IPS DF 6.9 (cell line): ENCODE measurements at regions not wholly inside any gene's neighbourhood (a gene's known extent, or its start where the extent isn't known, plus 50 kb on each side); places are given as distances from the start of the nearest gene placed in this dataset.

ENCODE experiments used
- DNase-seq: peaks from one replicate; pipeline ENCODE4 v3.0.0-alpha.2; 2013; ENCODE audit warnings: low read depth, low spot score
- H3K27ac ChIP-seq: one replicate; pipeline ENCODE4 v1.5.1; 2013; ENCODE audit warnings: low read length, control low read depth
- H3K27me3 ChIP-seq: 2 replicates; pipeline ENCODE4 v1.6.1; 2013; ENCODE audit warnings: mild to moderate bottlenecking, low read length; ENCODE audit not compliant: control insufficient read depth, insufficient read depth
- H3K36me3 ChIP-seq: 2 replicates; pipeline ENCODE4 v1.6.1; 2013; ENCODE audit warnings: low read length; ENCODE audit not compliant: control insufficient read depth, insufficient read depth
- H3K4me1 ChIP-seq: 2 replicates; pipeline ENCODE4 v1.6.1; 2013; ENCODE audit warnings: low read length; ENCODE audit not compliant: control insufficient read depth, insufficient read depth
- H3K4me3 ChIP-seq: 2 replicates; pipeline ENCODE4 v1.5.1; 2013; ENCODE audit warnings: mild to moderate bottlenecking, low read length
- H3K9me3 ChIP-seq: 2 replicates; pipeline ENCODE4 v1.6.1; 2013; ENCODE audit warnings: low read length, inconsistent platforms; ENCODE audit not compliant: control insufficient read depth, insufficient read depth
- WGBS: extraction: QIAGEN DNeasy Blood & Tissue Kit; methylation state at CpG from one replicate; pipeline ENCODE4 v1.1.7; 2013; ENCODE audit warnings: mixed read lengths, missing lambda C conversion rate; ENCODE audit not compliant: insufficient read length, insufficient coverage; 5-methylcytosine and 5-hydroxymethylcytosine counted together

DNA sequence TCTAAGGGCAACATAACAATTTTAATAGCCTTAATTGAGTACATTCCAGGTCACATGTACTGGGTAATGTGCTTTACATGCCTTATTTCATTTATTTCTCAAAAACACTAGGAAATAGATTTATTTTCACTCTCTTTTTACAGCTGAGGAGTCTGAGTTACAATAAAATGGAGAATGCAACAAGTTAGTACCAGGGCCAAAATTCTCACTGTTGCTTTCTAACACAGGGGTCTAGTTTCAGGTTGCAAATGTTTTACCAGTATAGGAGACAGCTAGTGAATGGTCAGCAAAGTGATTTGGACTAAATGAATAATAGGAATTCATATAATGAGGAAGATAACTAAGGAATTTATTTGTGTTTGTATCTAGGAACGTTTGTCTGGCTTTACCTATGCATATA, 137.3 kb downstream of the RASSF9 start:
- Histone ChIP-seq H3K36me3 (no peaks in the 10 kb centered on the region), H3K27ac (no peak overlapping the region), H3K27me3 (no peaks in the 10 kb centered on the region), H3K4me1 (no peaks in the 10 kb centered on the region), H3K9me3 (no peaks in the 10 kb centered on the region), H3K4me3 (no peak overlapping the region)
- WGBS = no CpG with 5 or more reads among the region's 1 CpG
- no peak for DNase-seq

DNA sequence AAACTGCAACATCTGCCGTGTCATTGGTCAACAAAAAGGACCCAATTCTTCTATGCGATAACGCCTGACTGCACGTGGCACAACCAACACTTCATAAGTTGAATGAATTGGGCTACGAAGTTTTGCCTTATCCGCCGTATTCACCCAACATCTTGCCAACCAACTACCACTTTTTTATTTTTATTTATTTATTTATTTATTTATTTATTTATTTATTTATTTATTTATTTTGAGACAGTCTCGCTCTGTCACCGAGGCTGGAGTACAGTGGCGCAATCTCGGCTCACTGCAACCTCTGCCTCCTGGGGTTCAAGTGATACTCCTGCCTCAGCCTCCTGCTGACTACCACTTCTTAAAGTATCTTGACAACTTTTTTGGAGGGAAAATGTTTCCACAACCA, 127.4 kb downstream of the RASSF9 start:
- Histone ChIP-seq H3K27me3 (no peaks in the 10 kb centered on the region), H3K9me3 (no peaks in the 10 kb centered on the region), H3K4me3 (no peak overlapping the region), H3K27ac (no peak overlapping the region), H3K4me1 (no peaks in the 10 kb centered on the region), H3K36me3 (no peaks in the 10 kb centered on the region)
- DNase-seq = no peak
- WGBS = no CpG with 5 or more reads among the region's 11 CpGs

DNA sequence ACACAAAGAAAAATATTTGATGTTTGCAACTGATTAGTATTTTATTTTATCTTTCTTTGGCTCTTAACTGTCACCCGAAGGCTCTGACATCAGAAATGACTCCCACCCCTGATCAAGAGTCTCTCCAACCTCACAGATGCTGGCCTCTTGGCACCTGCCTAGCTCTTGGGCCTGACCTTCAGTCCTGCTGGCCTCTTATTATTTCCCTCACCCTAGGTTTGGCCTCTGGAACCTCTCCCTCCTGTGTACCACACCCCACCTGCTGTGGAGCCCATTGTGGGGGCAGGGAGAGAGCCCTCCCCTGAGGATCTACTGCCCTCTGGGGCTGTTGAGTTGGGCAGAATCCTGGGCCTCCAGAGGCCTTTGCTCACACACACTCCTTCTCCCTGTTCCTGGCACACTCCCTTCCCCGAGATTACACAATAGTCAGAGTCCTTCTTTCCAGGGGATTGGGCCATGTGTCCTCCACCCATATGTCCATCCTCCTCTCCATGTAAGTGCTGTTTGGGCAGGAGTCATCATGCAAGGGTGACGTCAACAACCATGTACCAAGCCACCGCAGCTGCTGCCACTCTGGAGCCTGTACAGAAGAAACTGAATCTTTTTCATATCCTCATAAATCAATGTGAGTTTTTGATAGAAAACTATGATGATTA, 124.3 kb downstream of the RASSF9 start:
- Histone ChIP-seq H3K36me3 (no peaks in the 10 kb centered on the region), H3K4me3 (no peak overlapping the region), H3K27me3 (no peaks in the 10 kb centered on the region), H3K4me1 (no peaks in the 10 kb centered on the region), H3K9me3 (no peaks in the 10 kb centered on the region), H3K27ac (no peak overlapping the region)
- WGBS = no CpG with 5 or more reads among the region's 4 CpGs
- DNase-seq = no peak

DNA sequence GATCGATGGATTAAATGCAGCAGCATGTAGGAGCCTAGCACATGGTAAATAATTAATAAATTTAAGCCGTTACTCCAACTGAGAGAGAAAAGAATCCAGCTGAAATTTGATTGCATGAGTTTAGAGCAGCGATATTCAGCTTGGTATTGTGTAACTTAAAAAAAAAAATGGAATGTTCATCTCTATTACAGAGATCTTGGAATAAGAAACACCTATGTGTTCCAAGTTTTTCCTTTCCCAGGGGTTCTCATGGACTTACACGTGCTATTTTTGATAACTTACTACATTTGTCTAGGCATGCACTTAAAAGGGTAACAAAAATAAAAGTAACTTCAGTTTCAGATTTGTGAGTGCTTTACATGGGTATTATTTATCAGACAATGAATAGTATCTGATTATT, 122.8 kb downstream of the RASSF9 start:
- Histone ChIP-seq H3K36me3 (no peaks in the 10 kb centered on the region), H3K4me3 (no peak overlapping the region), H3K9me3 (no peaks in the 10 kb centered on the region; the same call in 1 of the 2 replicates), H3K27ac (no peak overlapping the region), H3K4me1 (no peaks in the 10 kb centered on the region), H3K27me3 (no peaks in the 10 kb centered on the region)
- no CpG with 5 or more reads among the region's 4 CpGs for WGBS
- DNase-seq = no peak

DNA sequence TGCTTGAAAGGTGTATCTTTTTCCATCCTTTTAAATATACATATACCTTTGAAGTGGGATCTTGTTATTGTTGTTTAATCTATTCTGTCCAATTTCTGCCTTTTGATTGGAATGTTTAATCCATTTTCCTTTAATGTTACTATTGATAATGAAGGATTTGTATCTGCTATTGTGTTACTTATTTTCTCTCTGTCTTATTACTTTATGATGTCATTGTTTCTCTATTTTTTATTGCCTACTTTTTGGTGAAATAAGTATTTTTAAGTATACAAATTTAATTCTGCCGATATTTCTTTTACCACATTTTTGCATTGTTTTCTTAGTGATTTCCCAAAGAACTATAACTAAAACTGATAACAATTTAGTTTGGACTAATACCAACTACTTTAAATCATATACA, 121.8 kb downstream of the RASSF9 start:
- no peaks in the 10 kb centered on the region for H3K36me3 ChIP-seq
- H3K4me3 ChIP-seq = no peak overlapping the region
- H3K27me3 ChIP-seq = no peaks in the 10 kb centered on the region
- no CpG with 5 or more reads among the region's 1 CpG for WGBS
- H3K27ac ChIP-seq = no peak overlapping the region
- H3K9me3 ChIP-seq = no peaks in the 10 kb centered on the region; the same call in 1 of the 2 replicates
- no peak for DNase-seq
- H3K4me1 ChIP-seq = no peaks in the 10 kb centered on the region

DNA sequence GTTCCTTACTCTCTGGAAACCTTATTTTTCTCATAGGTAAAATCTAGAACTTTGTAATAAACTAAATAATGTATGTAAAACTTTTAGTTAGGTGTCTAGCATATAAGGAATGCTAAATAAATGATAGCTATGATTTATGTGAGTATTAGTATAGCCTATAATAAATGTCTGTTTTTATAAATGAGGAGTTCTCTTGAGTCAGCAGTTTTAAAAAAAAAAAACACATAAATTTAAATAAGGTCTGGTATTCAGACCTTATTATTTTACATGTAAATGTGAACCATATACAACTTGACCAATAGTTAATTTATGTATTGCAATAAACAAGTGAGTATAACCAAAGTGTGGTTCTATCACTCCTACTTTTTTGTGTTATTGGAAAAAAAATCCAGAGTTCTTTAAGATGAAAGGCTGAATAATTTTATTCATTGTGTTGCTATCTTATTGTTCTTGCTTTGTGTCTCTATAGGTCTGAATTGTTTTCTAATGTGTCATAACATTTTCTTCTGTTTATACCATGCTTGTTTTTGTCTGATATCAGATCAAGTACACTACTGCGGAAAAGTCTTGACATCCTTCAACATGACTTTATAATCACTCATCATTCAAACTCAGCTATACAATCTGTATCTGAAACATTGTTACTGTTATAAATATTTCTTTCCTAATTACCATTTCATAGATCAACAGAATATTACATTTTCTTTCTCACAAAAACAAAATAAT, 115.7 kb downstream of the RASSF9 start:
- Histone ChIP-seq H3K27me3 (no peaks in the 10 kb centered on the region), H3K4me1 (no peaks in the 10 kb centered on the region), H3K36me3 (no peaks in the 10 kb centered on the region), H3K9me3 (no peaks in the 10 kb centered on the region; the same call in 1 of the 2 replicates), H3K27ac (no peak overlapping the region), H3K4me3 (no peak overlapping the region)
- no CpG with 5 or more reads among the region's 1 CpG for WGBS
- no peak for DNase-seq

DNA sequence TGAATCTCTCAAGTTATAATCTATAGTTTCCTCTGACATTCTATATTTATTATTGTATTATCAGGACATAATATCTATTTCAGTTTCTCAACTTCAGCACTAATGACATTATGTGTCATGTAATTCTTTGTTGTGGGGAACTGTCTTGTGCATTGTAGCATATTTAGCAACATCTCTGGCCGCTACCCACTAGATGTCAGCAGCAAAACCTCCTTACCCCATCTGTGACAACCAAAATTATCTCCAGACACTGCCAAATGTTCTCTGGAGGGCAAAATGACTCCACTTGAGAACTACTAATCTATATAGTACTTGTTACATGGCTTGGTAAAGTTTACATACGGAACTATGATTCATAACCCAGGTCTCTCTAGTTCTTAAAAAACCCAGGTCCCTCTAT, 110.2 kb downstream of the RASSF9 start:
- H3K9me3 ChIP-seq = no peaks in the 10 kb centered on the region
- no CpG with 5 or more reads among the region's 2 CpGs for WGBS
- H3K4me1 ChIP-seq = no peaks in the 10 kb centered on the region

DNA sequence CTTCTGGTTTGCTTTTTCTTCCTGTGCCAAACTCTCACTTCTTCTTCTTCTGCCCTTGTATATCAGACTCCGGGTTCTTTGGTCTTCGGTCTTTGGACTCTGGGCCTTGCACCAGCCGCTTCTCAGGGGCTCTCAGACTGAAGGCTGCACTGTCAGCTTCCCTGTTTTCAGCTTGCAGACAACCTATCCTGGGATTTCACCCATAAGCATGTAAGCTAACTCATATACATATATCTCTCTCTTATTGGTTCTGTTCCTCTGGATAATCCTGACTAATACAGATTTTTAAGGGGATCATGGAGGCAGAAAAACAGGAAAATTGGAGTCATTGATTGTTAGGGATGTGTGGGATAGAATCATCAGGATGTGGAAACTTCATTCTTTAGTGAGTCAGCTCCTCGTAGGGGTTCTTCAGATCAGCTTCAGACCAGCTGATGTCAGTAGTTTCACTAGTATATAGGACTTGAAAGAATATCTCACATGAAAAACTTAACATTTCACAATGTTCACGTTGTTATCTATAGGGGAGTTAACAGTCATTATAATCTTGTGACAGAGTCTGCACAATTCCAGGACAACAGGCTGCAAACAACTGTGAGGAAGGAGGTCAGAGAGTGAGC, 102.9 kb downstream of the RASSF9 start:
- no CpG with 5 or more reads among the region's 5 CpGs for WGBS
- Histone ChIP-seq H3K9me3 (no peaks in the 10 kb centered on the region), H3K27me3 (no peaks in the 10 kb centered on the region), H3K4me1 (no peaks in the 10 kb centered on the region), H3K36me3 (no peaks in the 10 kb centered on the region), H3K27ac (no peak overlapping the region), H3K4me3 (no peak overlapping the region)
- DNase-seq = no peak

More for the DNA sequence above, 110.2 kb downstream of the RASSF9 start:
- no peaks in the 10 kb centered on the region for H3K36me3 ChIP-seq
- no peak overlapping the region for H3K4me3 ChIP-seq
- H3K27me3 ChIP-seq = no peaks in the 10 kb centered on the region
- H3K27ac ChIP-seq = no peak overlapping the region
- DNase-seq = no peak

DNA sequence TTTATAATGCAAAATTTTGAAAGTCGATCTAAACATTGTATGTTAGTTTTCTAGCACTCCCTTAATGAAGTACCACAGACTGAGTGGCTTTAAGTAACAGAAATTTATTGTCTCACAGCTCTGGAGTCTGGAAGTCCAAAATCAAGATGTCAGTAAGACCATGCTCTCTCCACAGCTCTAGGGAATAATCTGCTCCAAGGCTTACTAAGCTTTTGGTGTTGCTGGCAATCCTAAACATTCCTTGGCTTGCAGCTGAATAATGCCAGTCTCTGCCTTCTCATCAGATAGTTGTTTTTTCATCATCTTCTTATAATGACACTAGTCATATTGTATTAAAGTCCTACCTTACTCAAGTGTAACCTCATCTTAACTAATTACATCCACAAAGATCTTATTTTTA, 102.2 kb downstream of the RASSF9 start:
- Histone ChIP-seq H3K36me3 (no peaks in the 10 kb centered on the region), H3K27ac (no peak overlapping the region), H3K4me1 (no peaks in the 10 kb centered on the region), H3K9me3 (no peaks in the 10 kb centered on the region), H3K4me3 (no peak overlapping the region), H3K27me3 (no peaks in the 10 kb centered on the region)
- WGBS = no CpG with 5 or more reads among the region's 1 CpG
- DNase-seq = no peak

DNA sequence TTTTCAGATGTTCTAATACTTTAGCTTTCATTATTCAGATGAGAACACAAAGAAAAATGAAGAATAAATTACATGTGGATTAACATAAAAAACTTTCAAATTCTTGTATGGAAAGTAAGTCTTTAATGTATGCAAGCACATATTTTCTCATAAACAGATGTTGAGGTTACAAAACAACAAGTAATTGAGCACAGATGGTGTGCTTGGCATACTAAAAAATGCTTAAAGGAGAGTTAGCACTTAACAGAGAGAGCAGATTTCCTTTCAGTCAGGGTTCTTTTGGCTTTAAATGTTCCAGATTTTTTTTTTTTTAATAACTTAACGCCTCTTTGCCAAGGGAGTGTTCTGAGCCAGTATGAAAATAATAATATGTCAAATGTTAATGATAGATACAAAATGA, 96.0 kb downstream of the RASSF9 start:
- DNase-seq = no peak
- no peaks in the 10 kb centered on the region for H3K36me3 ChIP-seq
- WGBS = no CpG with 5 or more reads among the region's 1 CpG
- no peaks in the 10 kb centered on the region for H3K9me3 ChIP-seq
- H3K4me3 ChIP-seq = no peak overlapping the region
- H3K27ac ChIP-seq = no peak overlapping the region
- H3K27me3 ChIP-seq = no peaks in the 10 kb centered on the region
- H3K4me1 ChIP-seq = no peaks in the 10 kb centered on the region
